Trophoblast cell (in vitro differentiated cells and primary cell): ENCODE measurements at regions not wholly inside any gene's neighbourhood (a gene's known extent, or its start where the extent isn't known, plus 50 kb on each side); places are given as distances from the start of the nearest gene placed in this dataset.

ENCODE experiments used
- DNase-seq, 2 donors: peaks; one replicate each; pipeline ENCODE4 v3.0.0-alpha.2; 2016
- H2AFZ ChIP-seq: 2 replicates; pipeline ENCODE4 v1.6.1; 2013; ENCODE audit warnings: low read length, moderate library complexity, mild to moderate bottlenecking; ENCODE audit not compliant: insufficient read depth, poor library complexity
- H2AK5ac ChIP-seq: 2 replicates; pipeline ENCODE4 v1.6.1; 2013; ENCODE audit warnings: mild to moderate bottlenecking, low read length
- H2BK120ac ChIP-seq: 2 replicates; pipeline ENCODE4 v1.6.1; 2013; ENCODE audit warnings: low read length, mild to moderate bottlenecking, moderate library complexity; ENCODE audit not compliant: insufficient read depth, poor library complexity
- H2BK12ac ChIP-seq: 2 replicates; pipeline ENCODE4 v1.6.1; 2013; ENCODE audit warnings: mild to moderate bottlenecking, low read length, moderate library complexity
- H2BK5ac ChIP-seq: 2 replicates; pipeline ENCODE4 v1.6.1; 2013; ENCODE audit warnings: low read length, low read depth, moderate library complexity, mild to moderate bottlenecking; ENCODE audit not compliant: poor library complexity
- H3K14ac ChIP-seq: 2 replicates; pipeline ENCODE4 v1.6.1; 2013; ENCODE audit warnings: mild to moderate bottlenecking, low read length
- H3K18ac ChIP-seq: 2 replicates; pipeline ENCODE4 v1.6.1; 2013; ENCODE audit warnings: mild to moderate bottlenecking, low read length
- H3K23ac ChIP-seq: 2 replicates; pipeline ENCODE4 v1.6.1; 2013; ENCODE audit warnings: low read length
- H3K27ac ChIP-seq: 2 replicates; pipeline ENCODE4 v1.5.1; 2013; ENCODE audit warnings: low read depth, mild to moderate bottlenecking, inconsistent platforms, low read length, moderate library complexity
- H3K27me3 ChIP-seq: 2 replicates; pipeline ENCODE4 v1.6.1; 2013; ENCODE audit warnings: inconsistent platforms, mild to moderate bottlenecking, low read length, moderate library complexity; ENCODE audit not compliant: insufficient read depth
- H3K36me3 ChIP-seq, 2 experiments: 1 replicate in 1 of 2; 2 replicates in 1 of 2; pipeline ENCODE4 v1.6.1; 2013; ENCODE audit warnings: low read length in 2 of 2, mild to moderate bottlenecking in 2 of 2, moderate library complexity in 1 of 2; ENCODE audit not compliant: insufficient read depth in 2 of 2, control insufficient read depth in 1 of 2
- H3K4ac ChIP-seq: 2 replicates; pipeline ENCODE4 v1.6.1; 2013; ENCODE audit warnings: low read depth, mild to moderate bottlenecking, low read length, moderate library complexity
- H3K4me1 ChIP-seq, 2 experiments: 1 replicate in 1 of 2; 2 replicates in 1 of 2; pipeline ENCODE4 v1.6.1; 2013; ENCODE audit warnings: low read length in 2 of 2, mild to moderate bottlenecking in 2 of 2, moderate library complexity in 1 of 2; ENCODE audit not compliant: insufficient read depth in 2 of 2, control insufficient read depth in 1 of 2
- H3K4me2 ChIP-seq: 2 replicates; pipeline ENCODE4 v1.6.1; 2013; ENCODE audit warnings: inconsistent platforms, mild to moderate bottlenecking, low read length, moderate library complexity
- H3K4me3 ChIP-seq: 2 replicates; pipeline ENCODE4 v1.5.1; 2013; ENCODE audit warnings: mild to moderate bottlenecking, low read depth, low read length, inconsistent platforms
- H3K79me1 ChIP-seq: one replicate; pipeline ENCODE4 v1.6.1; 2013; ENCODE audit warnings: low read length
- H3K79me2 ChIP-seq: 2 replicates; pipeline ENCODE4 v1.6.1; 2013; ENCODE audit warnings: low read length, mild to moderate bottlenecking; ENCODE audit not compliant: control insufficient read depth, insufficient read depth, poor library complexity
- H3K9ac ChIP-seq: 2 replicates; pipeline ENCODE4 v1.6.1; 2013; ENCODE audit warnings: mild to moderate bottlenecking, low read length
- H3K9me3 ChIP-seq: 2 replicates; pipeline ENCODE4 v1.6.1; 2013; ENCODE audit warnings: low read depth, mild to moderate bottlenecking, control low read depth, inconsistent platforms, low read length; ENCODE audit not compliant: insufficient read depth
- H4K12ac ChIP-seq: 2 replicates; pipeline ENCODE4 v1.6.1; 2013; ENCODE audit warnings: low read depth, mild to moderate bottlenecking, low read length, moderate library complexity
- H4K8ac ChIP-seq: 2 replicates; pipeline ENCODE4 v1.6.1; 2013; ENCODE audit warnings: low read depth, mild to moderate bottlenecking, low read length, moderate library complexity
- H4K91ac ChIP-seq: one replicate; pipeline ENCODE4 v1.6.1; 2013; ENCODE audit warnings: low read depth, mild to moderate bottlenecking, low read length, moderate library complexity
- whole genome bisulfite sequencing: extraction: QIAGEN DNeasy Blood & Tissue Kit; methylation state at CpG from one replicate; pipeline ENCODE4 v1.1.7; 2013; ENCODE audit warnings: missing lambda C conversion rate; ENCODE audit not compliant: insufficient read length, insufficient coverage; ENCODE audit errors: extremely low coverage; 5-methylcytosine and 5-hydroxymethylcytosine counted together

DNA sequence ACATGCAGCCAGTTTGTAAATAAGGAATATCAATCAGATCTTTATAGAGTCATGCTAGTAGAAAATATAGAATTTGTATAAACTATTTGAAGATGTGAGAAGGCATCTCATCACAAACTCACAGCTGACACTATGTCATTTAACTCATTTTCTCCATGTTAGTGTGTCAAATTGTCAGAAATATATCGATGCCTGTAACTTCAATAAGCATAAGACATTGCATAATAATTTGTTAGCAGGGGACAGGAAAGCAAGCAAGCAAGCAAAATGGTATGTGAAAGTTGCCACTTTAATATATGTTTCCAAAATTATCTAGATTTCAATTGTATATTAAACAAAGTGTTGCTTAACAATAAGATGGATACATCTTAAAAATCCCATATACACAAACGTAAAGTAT is 571.0 kb downstream of the ARL4A start:
- Histone ChIP-seq H2BK5ac (no peak overlapping the region), H3K14ac (no peak overlapping the region), H4K8ac (no peak overlapping the region), H3K4me3 (no peak overlapping the region), H4K12ac (no peak overlapping the region), H3K9ac (no peak overlapping the region), H3K79me2 (no peaks in the 10 kb centered on the region), H2BK120ac (no peak overlapping the region), H3K23ac (no peak overlapping the region), H2BK12ac (no peak overlapping the region), H3K27me3 (no peaks in the 10 kb centered on the region), H3K4ac (no peak overlapping the region), H3K27ac (no peak overlapping the region), H3K18ac (no peak overlapping the region), H3K36me3 (no peaks in the 10 kb centered on the region), H2AFZ (no peak overlapping the region), H3K79me1 (no peaks in the 10 kb centered on the region), H3K4me1 (no peaks in the 10 kb centered on the region), H3K4me2 (no peak overlapping the region), H4K91ac (no peak overlapping the region), H2AK5ac (no peak overlapping the region), H3K9me3 (no peaks in the 10 kb centered on the region)
- WGBS: no CpG with 5 or more reads among the region's 2 CpGs
- DNase-seq: no peak

GRCh38 chr7:13259930-13260329 is 572.5 kb downstream of the ARL4A start:
- H3K79me2 ChIP-seq: no peaks in the 10 kb centered on the region
- H3K9me3 ChIP-seq: no peaks in the 10 kb centered on the region
- H2BK120ac ChIP-seq: no peak overlapping the region
- no peak overlapping the region for H2AK5ac ChIP-seq
- no peaks in the 10 kb centered on the region for H3K4me1 ChIP-seq
- H3K27ac ChIP-seq: no peak overlapping the region
- no peak overlapping the region for H3K18ac ChIP-seq
- no peak overlapping the region for H3K9ac ChIP-seq
- H3K27me3 ChIP-seq: no peaks in the 10 kb centered on the region
- no peak overlapping the region for H4K91ac ChIP-seq
- H3K79me1 ChIP-seq: no peaks in the 10 kb centered on the region
- no peak overlapping the region for H2BK5ac ChIP-seq
- no peaks in the 10 kb centered on the region for H3K36me3 ChIP-seq
- no peak overlapping the region for H2AFZ ChIP-seq
- H2BK12ac ChIP-seq: no peak overlapping the region
- no peak for DNase-seq
- no peak overlapping the region for H3K4me3 ChIP-seq
- H3K4me2 ChIP-seq: no peak overlapping the region
- H3K14ac ChIP-seq: no peak overlapping the region
- H4K8ac ChIP-seq: no peak overlapping the region
- no peak overlapping the region for H4K12ac ChIP-seq
- no peak overlapping the region for H3K23ac ChIP-seq
- no peak overlapping the region for H3K4ac ChIP-seq

DNA sequence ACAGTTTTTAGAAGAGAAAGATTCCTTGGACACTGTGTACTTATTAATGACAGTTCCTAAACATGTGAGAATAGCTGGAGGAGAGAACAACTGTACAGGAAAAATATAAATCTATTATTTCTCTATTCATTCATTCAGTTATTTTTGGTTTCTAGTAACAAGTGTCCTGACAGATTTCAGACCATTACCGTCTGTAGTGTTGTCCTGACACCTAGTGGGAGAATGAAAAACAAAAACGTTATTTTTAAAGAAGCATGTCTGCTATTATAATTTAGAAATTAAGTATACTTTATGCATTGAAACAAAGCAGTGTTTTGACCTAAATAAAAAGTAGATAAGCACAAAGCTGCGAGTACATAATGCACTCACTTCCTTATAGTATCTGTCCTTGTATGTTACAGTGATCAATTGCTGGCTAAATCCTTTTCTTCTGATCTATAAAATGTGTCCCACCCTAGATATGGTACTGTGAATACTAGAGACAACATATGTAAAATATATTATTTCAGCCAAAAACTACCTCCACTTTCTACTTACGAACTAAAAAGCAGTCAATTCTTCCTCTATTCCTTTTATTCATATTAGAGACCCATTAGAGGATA is 575.6 kb downstream of the ARL4A start:
- Histone ChIP-seq H2BK120ac (no peak overlapping the region), H2AFZ (no peak overlapping the region), H3K27me3 (no peaks in the 10 kb centered on the region), H3K4me3 (no peak overlapping the region), H3K27ac (no peak overlapping the region), H3K23ac (no peak overlapping the region), H2BK12ac (no peak overlapping the region), H3K4me2 (no peak overlapping the region), H2BK5ac (no peak overlapping the region), H2AK5ac (no peak overlapping the region), H3K79me1 (no peaks in the 10 kb centered on the region), H3K4me1 (no peaks in the 10 kb centered on the region), H3K36me3 (no peaks in the 10 kb centered on the region), H3K79me2 (no peaks in the 10 kb centered on the region), H3K9me3 (no peaks in the 10 kb centered on the region), H3K18ac (no peak overlapping the region), H3K9ac (no peak overlapping the region), H3K4ac (no peak overlapping the region), H4K12ac (no peak overlapping the region), H4K91ac (no peak overlapping the region), H4K8ac (no peak overlapping the region), H3K14ac (no peak overlapping the region)
- no CpG with 5 or more reads among the region's 4 CpGs for WGBS
- DNase-seq: peak in 1 of 2 donors; percentile 73

DNA sequence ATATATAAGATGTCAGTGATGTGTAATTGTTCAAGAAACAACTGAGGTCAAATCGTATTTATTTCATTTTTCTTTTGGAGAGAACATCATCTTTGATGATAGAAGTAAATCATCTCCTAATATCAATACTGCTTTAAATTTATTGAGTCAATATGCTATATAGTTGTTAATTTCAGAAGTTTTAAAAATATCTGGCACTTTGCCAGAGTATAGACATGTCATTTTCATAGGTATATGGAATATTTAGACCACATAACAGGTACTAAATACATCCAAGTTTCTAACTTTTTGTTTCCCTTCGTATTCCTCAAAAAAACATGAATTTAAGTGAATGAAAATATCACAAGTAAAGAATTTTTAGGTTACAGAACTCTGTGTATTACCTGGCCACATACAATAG is 577.8 kb downstream of the ARL4A start:
- H2AK5ac ChIP-seq: no peak overlapping the region
- H3K4me2 ChIP-seq: no peak overlapping the region
- no peak overlapping the region for H3K14ac ChIP-seq
- no peak overlapping the region for H3K27ac ChIP-seq
- H3K23ac ChIP-seq: no peak overlapping the region
- no peak overlapping the region for H3K9ac ChIP-seq
- no peaks in the 10 kb centered on the region for H3K27me3 ChIP-seq
- H3K18ac ChIP-seq: no peak overlapping the region
- H3K79me2 ChIP-seq: no peaks in the 10 kb centered on the region
- no peak overlapping the region for H2AFZ ChIP-seq
- no peak overlapping the region for H2BK5ac ChIP-seq
- no peaks in the 10 kb centered on the region for H3K79me1 ChIP-seq
- no peak overlapping the region for H3K4me3 ChIP-seq
- H2BK120ac ChIP-seq: no peak overlapping the region
- H3K9me3 ChIP-seq: no peaks in the 10 kb centered on the region
- no peak for DNase-seq
- WGBS: no CpG with 5 or more reads among the region's 2 CpGs
- H3K36me3 ChIP-seq: no peaks in the 10 kb centered on the region
- no peak overlapping the region for H4K91ac ChIP-seq
- H3K4me1 ChIP-seq: no peaks in the 10 kb centered on the region
- H3K4ac ChIP-seq: no peak overlapping the region
- no peak overlapping the region for H2BK12ac ChIP-seq
- no peak overlapping the region for H4K8ac ChIP-seq
- no peak overlapping the region for H4K12ac ChIP-seq
